ENCODE measurements at regions not wholly inside any gene's neighbourhood (a gene's known extent, or its start where the extent isn't known, plus 50 kb on each side); places are given as distances from the start of the nearest gene placed in this dataset.

GRCh38 chr7:41188163-41189130 is 514.4 kb downstream of the INHBA start:
- DNase-seq (ENCODE audit: low read depth, low spot score): peak; percentile 69

GRCh38 chr7:41187322-41187721 is 515.6 kb downstream of the INHBA start:
- DNase-seq (ENCODE audit: low read depth, low spot score): no peak

DNA sequence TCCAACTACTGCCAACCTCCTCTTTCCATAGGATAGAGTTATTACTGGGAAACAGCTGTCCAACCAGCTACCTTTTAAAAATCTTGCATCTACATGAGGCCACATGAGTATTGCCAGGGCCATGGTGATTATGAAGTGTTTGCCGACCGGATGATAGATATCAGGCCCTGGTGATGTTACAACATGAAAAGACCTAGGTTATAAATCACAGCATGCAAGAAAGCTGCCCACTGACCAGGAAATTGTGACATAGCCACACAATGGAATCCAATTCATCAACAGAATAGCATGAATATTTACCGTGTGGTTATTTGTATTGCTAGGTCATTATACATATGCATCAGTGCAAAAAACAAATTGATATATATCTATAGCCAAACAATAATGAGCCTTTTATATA is 517.0 kb downstream of the INHBA start:
- DNase-seq (ENCODE audit: low read depth, low spot score): no peak

GRCh38 chr7:41183741-41184140 is 519.1 kb downstream of the INHBA start:
- DNase-seq (ENCODE audit: low read depth, low spot score): no peak

DNA sequence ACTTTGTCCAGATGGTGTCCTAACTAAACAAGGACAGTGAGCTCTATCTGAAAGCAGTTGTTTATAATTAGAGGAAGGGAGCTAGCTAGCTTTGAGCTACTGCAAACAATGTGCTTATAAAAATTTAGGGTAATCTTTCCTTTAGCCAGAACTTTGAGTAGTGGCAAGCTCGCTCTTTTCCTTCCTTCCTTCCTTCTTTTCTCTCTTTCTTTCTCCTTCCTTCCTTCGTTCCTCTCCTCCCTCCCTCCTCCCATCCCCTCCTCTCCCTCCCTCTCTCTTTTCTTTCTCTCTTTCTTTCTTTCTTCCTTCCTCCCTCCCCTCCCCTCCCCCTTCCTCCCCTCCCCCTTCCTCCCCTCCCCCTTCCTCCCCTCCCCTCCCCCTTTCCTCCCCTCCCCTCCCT is 520.1 kb downstream of the INHBA start:
- DNase-seq (ENCODE audit: low read depth, low spot score): no peak

- no peak for DNase-seq (ENCODE audit: low read depth, low spot score)
Observed at GRCh38 chr7:41175435-41175834, 527.5 kb downstream of the INHBA start.

- no peak for DNase-seq (ENCODE audit: low read depth, low spot score)
Observed at GRCh38 chr7:41174521-41174920, 528.4 kb downstream of the INHBA start.

DNA sequence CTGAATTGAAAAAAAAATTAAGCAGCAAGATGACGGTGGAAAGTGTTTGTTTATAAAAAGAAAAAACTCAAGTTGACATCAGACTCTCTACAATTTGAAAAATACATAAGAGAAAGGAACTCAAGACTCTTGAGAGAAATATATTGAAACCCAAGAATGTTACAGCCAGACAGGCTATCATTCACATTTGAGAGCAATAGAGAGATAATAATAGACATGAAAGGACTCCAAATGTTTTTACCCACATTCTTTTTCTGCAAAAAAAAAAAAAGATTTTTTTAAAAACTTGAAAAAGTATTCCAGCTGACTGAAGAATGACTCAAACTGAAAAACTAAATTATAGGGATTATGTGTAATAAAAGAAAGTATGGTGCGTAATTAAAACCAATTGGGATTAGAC is 532.4 kb downstream of the INHBA start:
- DNase-seq (ENCODE audit: low read depth, low spot score): no peak

- no peak for DNase-seq (ENCODE audit: low read depth, low spot score)
Observed at GRCh38 chr7:41169317-41169716, 533.6 kb downstream of the INHBA start.

GRCh38 chr7:41167836-41168235 is 535.1 kb downstream of the INHBA start:
- no peak for DNase-seq (ENCODE audit: low read depth, low spot score)

DNA sequence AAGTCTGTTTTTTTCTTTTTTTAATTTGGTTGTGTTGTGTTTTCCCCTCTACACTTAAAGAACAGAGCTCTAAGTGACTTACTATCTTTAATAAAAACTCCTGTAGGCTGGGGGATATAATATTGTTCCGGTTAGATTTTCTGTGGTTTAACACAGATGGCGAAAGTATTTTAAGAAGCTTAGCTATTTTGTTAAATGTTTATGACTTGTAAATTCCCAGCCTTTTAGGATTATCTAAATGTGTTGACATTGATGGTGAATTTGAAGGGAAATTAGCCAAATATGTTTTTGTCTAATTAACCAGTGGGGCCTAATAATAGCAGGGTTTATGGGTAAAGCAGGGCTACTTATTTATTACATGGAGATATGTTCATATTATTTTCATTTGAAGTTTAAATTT is 538.5 kb downstream of the INHBA start:
- DNase-seq (ENCODE audit: low read depth, low spot score): no peak

DNA sequence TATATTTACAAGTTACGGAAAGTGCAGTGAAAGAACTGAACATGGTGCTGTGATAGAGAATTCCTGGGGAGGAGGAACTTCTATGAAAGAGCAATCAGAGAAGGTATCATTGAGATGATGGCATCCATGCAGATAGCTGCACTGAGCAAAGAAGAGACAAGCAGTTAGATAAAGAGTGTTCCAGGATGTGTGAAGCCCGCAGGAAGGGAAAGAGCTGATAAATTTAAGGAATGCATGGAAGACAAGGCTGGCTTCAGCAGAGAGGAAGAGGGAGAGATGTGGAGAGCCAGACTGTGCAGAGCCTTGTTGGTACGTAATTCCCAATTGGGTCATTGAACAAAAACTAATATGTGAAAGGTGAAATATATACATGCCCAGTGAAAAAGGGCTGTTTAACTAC is 538.9 kb downstream of the INHBA start:
- DNase-seq (ENCODE audit: low read depth, low spot score): no peak

GRCh38 chr7:41162612-41163011 is 540.3 kb downstream of the INHBA start:
- no peak for DNase-seq (ENCODE audit: low read depth, low spot score)

DNA sequence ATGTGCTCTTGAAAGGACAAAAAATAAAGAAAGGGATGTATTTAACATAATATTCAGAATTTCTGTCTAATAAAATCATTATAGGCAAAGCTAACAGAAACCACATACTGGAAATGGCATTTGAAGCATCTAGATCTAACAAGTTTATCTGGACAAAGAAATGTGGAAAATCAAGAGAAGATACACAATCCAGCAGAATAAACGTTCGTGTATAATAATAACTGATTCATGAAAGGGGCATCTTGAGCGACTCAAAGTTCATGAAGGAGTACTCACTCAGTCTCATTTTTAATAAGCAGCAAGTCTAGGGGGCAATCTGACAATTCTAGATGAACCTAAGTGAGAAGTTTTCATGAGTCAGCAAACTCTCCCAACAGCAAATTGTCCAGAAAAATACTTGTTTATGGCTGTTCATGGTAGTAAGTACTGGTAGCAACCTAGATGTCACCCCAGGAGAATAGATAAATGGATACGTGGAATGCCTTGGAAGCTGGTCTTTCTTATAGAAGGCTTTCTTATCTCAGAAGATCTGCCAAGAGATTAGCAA is 541.8 kb downstream of the INHBA start:
- DNase-seq (ENCODE audit: low read depth, low spot score): no peak

- no peak for DNase-seq (ENCODE audit: low read depth, low spot score)
Observed at GRCh38 chr7:41156268-41156667, 546.6 kb downstream of the INHBA start.

- DNase-seq (ENCODE audit: low read depth, low spot score): no peak
Observed at GRCh38 chr7:41153268-41153667, 549.6 kb downstream of the INHBA start.

GRCh38 chr7:41152179-41152678 is 550.7 kb downstream of the INHBA start:
- no peak for DNase-seq (ENCODE audit: low read depth, low spot score)

GRCh38 chr7:41149576-41149975 is 553.3 kb downstream of the INHBA start:
- DNase-seq (ENCODE audit: low read depth, low spot score): no peak

DNA sequence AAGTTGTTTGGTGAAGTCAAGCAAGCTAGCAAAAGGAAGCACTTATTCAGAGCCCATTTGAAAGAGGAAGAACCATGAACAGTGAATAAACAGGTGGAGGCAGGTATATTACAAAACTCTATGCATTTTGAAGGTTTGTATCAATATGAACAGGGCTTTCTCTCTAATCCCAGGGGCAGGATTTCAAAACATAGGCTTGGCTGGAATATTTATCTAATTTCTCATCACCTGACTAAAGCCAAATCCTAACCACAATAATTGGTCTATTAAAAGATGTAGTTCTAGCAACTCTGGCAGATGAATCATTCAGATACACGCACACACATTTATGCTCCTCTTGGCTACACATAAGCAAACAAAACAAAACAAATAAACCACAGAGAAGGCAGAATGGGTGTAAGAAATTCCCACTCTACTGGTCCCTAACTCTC is 554.4 kb downstream of the INHBA start:
- DNase-seq (ENCODE audit: low read depth, low spot score): no peak

DNA sequence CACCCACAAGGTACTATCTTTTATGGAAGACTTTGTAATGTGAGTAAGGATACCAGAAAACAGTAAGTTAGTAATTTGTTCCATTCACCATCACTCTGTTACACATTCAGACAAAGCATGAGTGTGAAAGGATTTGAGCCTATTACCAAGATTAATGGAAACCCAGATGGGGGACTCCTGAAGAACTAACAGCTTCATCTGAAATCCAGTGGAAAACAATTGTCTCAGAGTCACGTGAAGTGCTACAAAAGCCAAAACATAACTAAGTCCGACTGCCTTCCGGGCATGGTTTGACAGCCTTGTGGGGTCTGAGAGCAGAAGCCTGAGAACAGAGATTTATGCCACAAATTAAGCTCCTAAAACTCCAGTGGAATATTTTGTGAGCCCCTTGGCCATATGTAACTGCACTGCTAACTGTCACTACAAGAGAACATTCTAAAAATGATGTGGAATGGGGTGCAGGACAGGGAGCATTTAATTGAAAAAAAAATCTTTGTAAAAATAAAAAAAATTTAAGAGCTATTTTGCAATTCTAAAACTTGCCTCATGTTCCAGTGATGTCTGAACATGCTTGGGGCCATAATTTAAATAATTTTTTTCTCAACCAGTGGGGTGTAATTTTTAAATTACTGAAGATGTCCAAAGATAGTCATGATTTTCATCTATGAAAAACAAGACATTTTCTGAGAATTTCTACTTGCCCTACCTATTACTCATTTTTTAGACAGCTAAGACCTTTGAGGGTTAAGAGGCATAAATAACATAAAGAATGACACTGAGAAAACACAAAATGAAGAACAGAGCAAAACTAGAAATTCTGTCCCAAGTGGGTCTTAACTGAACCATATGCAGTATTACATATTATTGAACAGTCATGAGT is 555.0 kb downstream of the INHBA start:
- DNase-seq (ENCODE audit: low read depth, low spot score): no peak

DNA sequence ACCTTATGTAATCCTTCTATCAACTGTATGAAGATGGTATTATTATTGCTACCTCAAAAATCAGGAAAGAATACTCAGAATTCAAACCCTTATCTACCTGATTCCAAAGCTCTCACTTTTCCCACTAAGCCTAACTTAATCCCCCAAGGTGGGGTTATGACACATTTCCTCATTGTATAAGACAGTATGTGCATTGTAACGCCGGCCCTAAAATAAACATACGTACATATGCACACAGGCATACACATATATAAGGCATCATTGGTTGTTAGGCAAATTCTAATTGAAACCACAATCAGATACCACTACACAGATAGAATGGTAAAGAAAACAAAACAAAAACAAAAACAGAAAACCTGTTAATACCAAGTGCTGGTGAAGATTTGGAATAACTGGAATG is 556.5 kb downstream of the INHBA start:
- no peak for DNase-seq (ENCODE audit: low read depth, low spot score)

GRCh38 chr7:41145656-41146055 is 557.2 kb downstream of the INHBA start:
- no peak for DNase-seq (ENCODE audit: low read depth, low spot score)

All from pulmonary artery endothelial cell (primary cell).